ENCODE measurements at regions not wholly inside any gene's neighbourhood (a gene's known extent, or its start where the extent isn't known, plus 50 kb on each side); places are given as distances from the start of the nearest gene placed in this dataset.
"Not testable (repeated sequence)": the region's sequence is repeated elsewhere in the genome, so short reads cannot be mapped to it uniquely, and the experiment has no call there.

DNA sequence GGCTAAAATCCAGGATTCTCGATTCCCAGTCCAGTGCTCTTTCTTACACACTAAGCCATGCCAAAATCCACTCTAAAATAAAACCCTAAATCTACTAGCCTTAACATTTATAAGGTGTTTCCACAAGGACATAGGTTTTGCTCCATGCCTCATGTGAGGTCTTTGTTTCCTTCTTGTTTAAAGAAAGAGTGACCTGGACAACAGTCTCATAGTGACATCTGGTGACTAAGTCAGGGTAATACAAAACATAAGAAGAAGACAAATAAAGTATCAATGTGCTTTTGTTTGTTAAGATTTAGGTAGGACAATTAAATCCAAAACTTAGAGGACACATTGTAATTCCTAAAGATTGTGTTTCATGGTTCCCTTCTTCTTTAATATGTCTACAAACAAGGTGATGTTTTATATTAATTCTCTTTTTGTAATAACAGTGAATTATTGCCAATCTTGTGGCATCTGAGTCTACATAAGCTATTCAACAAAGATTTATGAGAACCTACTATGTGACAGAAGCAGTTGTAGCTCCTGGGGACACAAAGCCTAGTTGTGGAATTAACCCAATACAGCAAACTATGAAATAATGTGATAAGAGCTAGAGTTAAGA is 93.0 kb upstream of the TRIM77 start:
- DNase-seq (ENCODE audit: low spot score), result peak; percentile 18
- H3K27me3 ChIP-seq; H4K20me1 ChIP-seq (ENCODE audit: low read depth); H3K9me3 ChIP-seq (ENCODE audit: low read depth); H3K27ac ChIP-seq; H3K79me2 ChIP-seq (ENCODE audit: low read depth); H3K4me3 Mint-ChIP-seq; H3K27me3 Mint-ChIP-seq (ENCODE audit: insufficient read depth, low read depth); H3K36me3 Mint-ChIP-seq; H3K4me2 ChIP-seq; H3K4me3 ChIP-seq; H3K9ac ChIP-seq; H3K9me3 Mint-ChIP-seq; H3F3A ChIP-seq (ENCODE audit: low read depth); H3K36me3 ChIP-seq: not testable (repeated sequence)
- TF ChIP-seq, protein P1, sequence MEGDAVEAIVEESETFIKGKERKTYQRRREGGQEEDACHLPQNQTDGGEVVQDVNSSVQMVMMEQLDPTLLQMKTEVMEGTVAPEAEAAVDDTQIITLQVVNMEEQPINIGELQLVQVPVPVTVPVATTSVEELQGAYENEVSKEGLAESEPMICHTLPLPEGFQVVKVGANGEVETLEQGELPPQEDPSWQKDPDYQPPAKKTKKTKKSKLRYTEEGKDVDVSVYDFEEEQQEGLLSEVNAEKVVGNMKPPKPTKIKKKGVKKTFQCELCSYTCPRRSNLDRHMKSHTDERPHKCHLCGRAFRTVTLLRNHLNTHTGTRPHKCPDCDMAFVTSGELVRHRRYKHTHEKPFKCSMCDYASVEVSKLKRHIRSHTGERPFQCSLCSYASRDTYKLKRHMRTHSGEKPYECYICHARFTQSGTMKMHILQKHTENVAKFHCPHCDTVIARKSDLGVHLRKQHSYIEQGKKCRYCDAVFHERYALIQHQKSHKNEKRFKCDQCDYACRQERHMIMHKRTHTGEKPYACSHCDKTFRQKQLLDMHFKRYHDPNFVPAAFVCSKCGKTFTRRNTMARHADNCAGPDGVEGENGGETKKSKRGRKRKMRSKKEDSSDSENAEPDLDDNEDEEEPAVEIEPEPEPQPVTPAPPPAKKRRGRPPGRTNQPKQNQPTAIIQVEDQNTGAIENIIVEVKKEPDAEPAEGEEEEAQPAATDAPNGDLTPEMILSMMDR (IDR thresholded peaks at IDR 0.05), result peak; percentile 68
- peaks cover 12% of the 10 kb centered on the region for H3K4me1 ChIP-seq
- peaks cover 15% of the 10 kb centered on the region for H3K4me1 Mint-ChIP-seq
- peak overlapping the region; percentile 78 for H2AFZ ChIP-seq (replicated peaks)
- peak overlapping the region; percentile 70 for H3K27ac Mint-ChIP-seq

DNA sequence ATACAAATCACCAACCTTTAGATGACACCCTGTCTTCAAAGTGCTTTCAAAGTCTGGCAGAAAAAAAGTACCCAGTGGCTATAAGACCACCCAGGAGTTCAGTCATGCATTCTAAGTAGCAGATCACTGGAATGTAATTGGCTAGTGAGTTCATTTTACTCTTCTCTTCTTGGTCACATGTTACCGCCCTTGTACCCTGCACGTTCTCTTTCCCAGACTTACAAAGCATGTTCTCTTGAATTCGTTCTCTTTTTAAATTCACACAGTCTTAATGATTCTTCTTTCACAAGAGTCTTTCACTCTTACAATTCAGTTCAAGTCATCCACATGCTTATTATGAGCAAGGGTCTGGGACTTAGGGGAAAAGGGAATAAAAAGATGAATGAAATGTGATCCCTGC is 89.4 kb upstream of the TRIM77 start:
- Histone ChIP-seq H3K4me1 (peaks cover 12% of the 10 kb centered on the region), H3K4me2 (peak overlapping the region; percentile 1)
- H2AFZ ChIP-seq (replicated peaks); H3F3A ChIP-seq (ENCODE audit: low read depth); H3K27me3 Mint-ChIP-seq (ENCODE audit: insufficient read depth, low read depth); H3K79me2 ChIP-seq (ENCODE audit: low read depth); H3K9me3 ChIP-seq (ENCODE audit: low read depth); H3K9me3 Mint-ChIP-seq; H3K36me3 Mint-ChIP-seq; H3K4me3 ChIP-seq; H3K27ac ChIP-seq; H4K20me1 ChIP-seq (ENCODE audit: low read depth); H3K36me3 ChIP-seq; H3K27ac Mint-ChIP-seq; H3K27me3 ChIP-seq; H3K9ac ChIP-seq; H3K4me3 Mint-ChIP-seq: not testable (repeated sequence)
- H3K4me1 Mint-ChIP-seq, result peaks cover 18% of the 10 kb centered on the region
- DNase-seq (ENCODE audit: low spot score), result peak; percentile 4

DNA sequence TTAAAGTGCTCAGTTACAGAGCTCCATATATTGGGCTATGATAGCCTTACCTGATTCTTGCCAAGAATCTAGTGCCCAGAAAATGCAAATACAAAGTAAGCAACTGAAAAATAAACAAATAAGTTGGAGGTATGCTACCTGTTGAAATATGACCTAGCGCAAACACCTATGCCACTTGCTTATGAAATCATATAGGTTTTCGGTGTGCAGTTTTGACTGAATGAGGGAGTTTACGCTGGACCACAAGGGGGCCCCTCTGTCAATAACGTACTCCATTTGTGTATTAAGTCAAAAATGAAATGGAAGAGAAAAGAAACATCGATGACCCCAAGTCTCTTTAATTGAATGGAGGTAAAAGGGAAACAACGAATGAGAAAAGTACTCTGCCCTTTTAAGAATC is 84.9 kb upstream of the TRIM77 start:
- H3K4me3 Mint-ChIP-seq, result no peak overlapping the region
- H3K9ac ChIP-seq, result no peak overlapping the region
- H2AFZ ChIP-seq (replicated peaks), result no peak overlapping the region
- no peaks in the 10 kb centered on the region for H3K79me2 ChIP-seq (ENCODE audit: low read depth)
- no peaks in the 10 kb centered on the region for H3F3A ChIP-seq (ENCODE audit: low read depth)
- no peaks in the 10 kb centered on the region for H3K36me3 Mint-ChIP-seq
- no peaks in the 10 kb centered on the region for H3K36me3 ChIP-seq
- H3K27ac ChIP-seq, result no peak overlapping the region
- TF ChIP-seq, protein P1 (IDR thresholded peaks at IDR 0.05), result peak; percentile 50
- TF ChIP-seq EZH2phosphoT487 (IDR thresholded peaks at IDR 0.05), result no peak
- no peaks in the 10 kb centered on the region for H4K20me1 ChIP-seq (ENCODE audit: low read depth)
- H3K27me3 ChIP-seq, result no peaks in the 10 kb centered on the region
- no peaks in the 10 kb centered on the region for H3K27me3 Mint-ChIP-seq (ENCODE audit: insufficient read depth, low read depth)
- peaks cover 16% of the 10 kb centered on the region for H3K4me1 Mint-ChIP-seq
- no peaks in the 10 kb centered on the region for H3K9me3 ChIP-seq (ENCODE audit: low read depth)
- DNase-seq (ENCODE audit: low spot score), result no peak
- H3K4me3 ChIP-seq, result no peak overlapping the region
- no peak overlapping the region for H3K27ac Mint-ChIP-seq
- peaks cover 12% of the 10 kb centered on the region for H3K4me1 ChIP-seq
- H3K4me2 ChIP-seq, result no peak overlapping the region
- H3K9me3 Mint-ChIP-seq, result no peaks in the 10 kb centered on the region

DNA sequence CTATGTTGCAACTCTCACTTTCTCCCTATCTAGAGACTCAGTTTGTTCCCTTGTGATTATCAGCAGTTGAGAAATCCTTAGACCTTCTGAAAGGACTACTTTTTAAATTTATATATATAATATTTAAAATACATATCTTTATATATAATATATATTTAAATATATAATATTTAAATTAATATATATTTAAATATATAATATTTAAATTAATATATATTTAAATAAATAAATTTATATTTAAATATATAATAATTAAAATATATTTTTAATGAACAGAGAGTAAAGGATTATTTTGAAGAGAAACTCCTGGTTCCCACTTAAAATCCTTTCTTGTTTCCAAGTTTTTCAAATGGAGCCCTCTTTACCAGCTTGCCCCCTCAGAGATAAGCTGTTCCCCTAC is 83.7 kb upstream of the TRIM77 start:
- Mint-ChIP-seq H3K27me3 (ENCODE audit: insufficient read depth, low read depth) (no peaks in the 10 kb centered on the region), H3K27ac (no peak overlapping the region), H3K4me1 (peaks cover 8% of the 10 kb centered on the region), H3K9me3 (no peaks in the 10 kb centered on the region), H3K36me3 (no peaks in the 10 kb centered on the region), H3K4me3 (no peak overlapping the region)
- no peaks in the 10 kb centered on the region for H3K79me2 ChIP-seq (ENCODE audit: low read depth)
- TF ChIP-seq EZH2 (IDR thresholded peaks at IDR 0.05), result no peak
- TF ChIP-seq, protein P1 (IDR thresholded peaks at IDR 0.05), result no peak
- no peak for TF ChIP-seq EZH2phosphoT487 (IDR thresholded peaks at IDR 0.05)
- H3K9me3 ChIP-seq (ENCODE audit: low read depth), result no peaks in the 10 kb centered on the region
- no peaks in the 10 kb centered on the region for H3K36me3 ChIP-seq
- no peaks in the 10 kb centered on the region for H3K27me3 ChIP-seq
- H2AFZ ChIP-seq (replicated peaks), result no peak overlapping the region
- no peak overlapping the region for H3K4me2 ChIP-seq
- peaks cover under 1% of the 10 kb centered on the region for H3K4me1 ChIP-seq
- no peak overlapping the region for H3K4me3 ChIP-seq
- H4K20me1 ChIP-seq (ENCODE audit: low read depth), result no peaks in the 10 kb centered on the region
- no peak overlapping the region for H3K9ac ChIP-seq
- H3F3A ChIP-seq (ENCODE audit: low read depth), result no peaks in the 10 kb centered on the region
- no peak overlapping the region for H3K27ac ChIP-seq
- no peak for DNase-seq (ENCODE audit: low spot score)

DNA sequence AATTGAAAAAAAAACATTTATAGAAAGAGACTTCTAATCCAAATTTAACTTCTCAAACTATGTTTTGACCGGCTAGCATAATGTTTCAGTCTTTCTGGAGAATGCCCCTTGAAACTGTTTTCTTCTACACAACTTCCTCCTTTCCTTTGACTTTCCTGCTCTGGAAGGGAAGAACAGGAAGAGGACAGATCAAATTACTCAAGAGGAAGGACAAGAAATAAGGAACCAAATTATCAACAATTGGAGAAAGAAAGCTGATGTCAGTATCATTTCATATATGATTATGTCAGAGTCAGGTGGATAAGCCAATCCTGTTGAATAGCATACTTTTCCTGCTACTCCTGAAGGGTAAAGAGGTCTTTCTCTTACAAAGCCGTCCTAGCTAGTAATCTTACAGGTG is 83.2 kb upstream of the TRIM77 start:
- H4K20me1 ChIP-seq (ENCODE audit: low read depth); H3K4me1 Mint-ChIP-seq; H3K27ac ChIP-seq; H3F3A ChIP-seq (ENCODE audit: low read depth); H3K4me3 Mint-ChIP-seq; H3K27me3 Mint-ChIP-seq (ENCODE audit: insufficient read depth, low read depth); H3K36me3 ChIP-seq; H3K9me3 Mint-ChIP-seq; H3K9ac ChIP-seq; H3K79me2 ChIP-seq (ENCODE audit: low read depth); H3K9me3 ChIP-seq (ENCODE audit: low read depth); H3K4me3 ChIP-seq; H3K4me2 ChIP-seq; H3K27ac Mint-ChIP-seq; H3K36me3 Mint-ChIP-seq; H3K4me1 ChIP-seq; DNase-seq (ENCODE audit: low spot score); H3K27me3 ChIP-seq: not testable (repeated sequence)
- H2AFZ ChIP-seq (replicated peaks), result peak overlapping the region; percentile 65
